Dedifferentiated amniotic fluid mesenchymal stem cell (primary cell): ENCODE measurements at regions not wholly inside any gene's neighbourhood (a gene's known extent, or its start where the extent isn't known, plus 50 kb on each side); places are given as distances from the start of the nearest gene placed in this dataset.

ENCODE experiments used
- DNase-seq: peaks from one replicate; pipeline ENCODE4 v3.0.0-alpha.2; 2016; ENCODE audit errors: extremely low spot score

DNA sequence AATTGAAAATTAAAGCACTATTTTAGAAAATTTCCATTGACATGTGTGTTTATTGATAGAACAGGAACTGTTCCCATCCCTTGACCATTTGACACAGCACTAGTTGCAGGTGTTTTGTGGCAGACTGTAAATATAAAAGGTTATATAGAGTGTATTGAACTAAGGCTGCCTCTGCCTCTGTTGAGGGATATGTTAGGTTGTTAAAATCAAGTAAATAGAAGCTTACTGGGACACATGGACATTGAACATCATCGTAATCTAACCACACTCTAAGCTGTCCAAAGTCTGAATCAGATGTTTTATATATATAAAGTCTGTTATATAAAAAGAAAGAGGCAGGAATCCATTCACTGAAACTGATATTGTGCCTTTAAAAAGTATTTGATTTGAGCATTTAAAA, 308.1 kb upstream of the PKN2 start:
- no peak for DNase-seq

DNA sequence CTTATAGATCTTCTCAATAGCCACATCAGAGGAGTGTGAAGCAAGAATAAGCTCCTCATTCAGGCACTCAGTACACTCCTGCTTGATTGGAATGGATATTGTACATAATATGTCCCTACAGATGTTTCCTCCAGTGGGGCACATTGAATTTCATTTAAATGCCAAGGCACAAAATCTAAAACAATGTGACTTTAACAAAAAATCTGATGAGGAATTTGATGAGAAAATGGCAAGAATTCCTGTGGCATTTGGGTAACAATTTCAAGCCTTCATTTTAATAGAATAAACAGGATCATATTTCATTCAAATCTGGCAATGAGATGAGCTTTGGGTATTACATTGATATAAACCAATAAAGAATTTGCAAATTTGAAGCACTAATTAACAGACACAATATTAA, 307.7 kb upstream of the PKN2 start:
- DNase-seq = no peak

- no peak for DNase-seq
Observed at GRCh38 chr1:88378560-88378959, 305.5 kb upstream of the PKN2 start.

DNA sequence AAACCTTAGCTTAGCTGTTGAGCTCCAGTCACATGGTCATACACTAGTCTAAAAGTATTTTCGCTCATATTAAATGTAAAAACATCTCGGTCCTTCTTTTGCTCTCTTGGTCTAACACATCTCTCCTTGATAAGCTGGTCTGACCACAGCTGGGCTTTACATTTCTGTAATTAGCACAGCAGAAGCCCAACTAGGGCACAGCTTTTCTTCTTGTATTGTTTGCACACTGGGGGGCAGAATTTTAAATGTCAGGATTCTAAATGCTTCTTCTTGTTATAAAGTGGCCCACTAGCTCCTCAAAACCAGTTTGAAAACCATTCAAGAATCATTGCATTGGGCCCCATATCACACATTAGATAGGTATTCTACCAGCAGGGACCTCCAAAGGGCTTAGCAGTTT, 289.1 kb upstream of the PKN2 start:
- DNase-seq = no peak

- DNase-seq = no peak
Observed at GRCh38 chr1:88398338-88398737, 285.7 kb upstream of the PKN2 start.

DNA sequence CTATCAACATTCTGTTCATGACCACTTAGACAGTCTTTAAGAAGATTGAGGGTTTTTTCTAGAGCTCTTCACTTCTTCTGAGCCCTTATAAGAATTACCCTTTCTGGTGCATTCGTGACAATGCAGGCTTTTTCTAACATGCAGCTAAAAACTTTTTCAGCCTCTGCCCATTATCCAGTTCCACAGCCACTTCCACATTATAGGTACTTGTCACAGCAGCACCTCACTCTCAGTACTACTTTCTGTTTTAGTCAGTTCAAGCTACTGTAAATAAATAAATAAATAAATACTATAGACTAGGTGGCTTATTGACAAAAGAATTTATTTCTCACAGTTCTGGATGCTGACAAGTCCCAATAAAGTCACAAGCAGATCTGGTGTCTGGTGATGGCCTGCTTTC, 284.4 kb upstream of the PKN2 start:
- DNase-seq = no peak

DNA sequence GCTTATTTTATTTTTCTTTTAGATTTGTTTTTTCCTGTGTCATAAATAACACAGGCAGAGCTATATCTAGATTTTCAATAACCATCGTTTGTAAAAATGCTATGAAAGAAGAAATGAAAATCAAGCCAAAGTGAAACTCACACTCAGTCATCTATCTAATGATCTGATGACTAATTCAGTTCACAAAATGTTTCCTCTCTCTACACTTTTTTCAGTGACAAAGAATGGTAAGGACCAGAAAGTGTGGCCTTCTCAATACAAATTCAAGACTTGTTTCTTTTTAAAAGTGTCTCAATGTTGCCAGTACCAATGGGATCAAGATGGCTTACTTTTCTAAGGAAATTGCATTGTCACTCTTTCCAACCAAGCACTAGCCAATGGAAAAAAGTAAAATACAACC, 282.8 kb upstream of the PKN2 start:
- DNase-seq = no peak

DNA sequence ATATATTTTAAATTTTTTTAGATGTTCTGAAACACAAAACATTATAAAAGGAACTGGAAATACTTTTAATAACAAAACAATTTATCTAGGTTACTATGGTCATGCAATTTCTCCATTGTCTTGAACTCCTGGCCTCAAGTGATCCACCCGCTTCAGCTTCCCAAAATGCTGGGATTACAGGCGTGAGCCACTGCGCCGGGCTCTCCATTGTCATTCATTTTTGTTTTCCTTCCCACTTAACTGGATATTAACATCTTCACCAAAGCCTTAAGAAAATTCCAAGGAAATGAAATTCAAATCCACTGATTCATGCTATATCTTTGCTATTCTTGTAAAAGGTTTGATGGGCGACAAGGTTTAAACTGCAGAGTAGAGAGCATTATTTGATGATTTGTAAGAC, 279.5 kb upstream of the PKN2 start:
- no peak for DNase-seq

DNA sequence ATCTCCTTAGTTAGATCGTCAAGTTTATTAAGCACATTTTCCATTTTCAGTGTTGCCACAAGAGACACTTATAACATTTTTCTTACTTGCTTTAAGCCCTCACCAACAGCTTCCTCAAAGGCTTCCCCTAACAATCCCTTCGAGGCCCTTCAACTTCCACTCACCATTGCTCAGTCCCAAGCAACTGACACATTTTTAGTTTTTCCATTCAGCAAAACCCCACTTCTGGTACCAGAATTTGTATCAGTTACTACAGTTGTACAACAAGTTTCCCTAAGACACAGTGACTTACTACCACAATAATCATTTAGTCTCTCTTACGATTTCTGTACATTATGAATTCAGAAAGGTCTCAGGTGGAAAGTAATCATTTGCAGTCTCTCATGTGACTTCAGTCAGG, 276.8 kb upstream of the PKN2 start:
- DNase-seq = no peak

GRCh38 chr1:88421997-88422396, 262.1 kb upstream of the PKN2 start:
- DNase-seq = no peak

DNA sequence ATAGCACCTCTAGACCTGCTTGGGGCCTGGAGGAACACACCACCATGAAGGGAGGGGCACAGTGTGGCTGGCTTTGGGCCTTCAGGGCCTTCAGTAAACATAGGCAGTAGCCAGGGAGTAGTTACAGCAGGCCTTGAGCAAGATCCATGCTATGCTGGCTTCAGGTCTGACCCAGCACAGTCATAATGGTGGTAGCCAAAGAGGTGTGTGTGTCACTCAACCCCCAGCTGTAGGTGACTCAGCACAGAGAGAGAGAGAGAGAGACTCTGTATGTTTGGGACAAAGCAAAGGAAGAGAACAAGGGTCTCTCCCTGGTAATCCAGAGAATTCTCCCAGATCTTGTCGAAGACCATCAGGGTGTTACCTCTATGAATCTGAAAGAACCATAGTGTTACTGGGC, 250.5 kb upstream of the PKN2 start:
- DNase-seq = no peak

- no peak for DNase-seq
Observed at GRCh38 chr1:88434836-88435235, 249.2 kb upstream of the PKN2 start.

- DNase-seq = no peak
Observed at GRCh38 chr1:88441022-88441421, 243.1 kb upstream of the PKN2 start.

GRCh38 chr1:88451856-88452255, 232.2 kb upstream of the PKN2 start:
- DNase-seq = no peak

- no peak for DNase-seq
Observed at GRCh38 chr1:88453295-88453694, 230.8 kb upstream of the PKN2 start.

- DNase-seq = no peak
Observed at GRCh38 chr1:88454781-88455180, 229.3 kb upstream of the PKN2 start.

- no peak for DNase-seq
Observed at GRCh38 chr1:88455621-88456256, 228.3 kb upstream of the PKN2 start.

- DNase-seq = no peak
Observed at GRCh38 chr1:88457197-88457596, 226.9 kb upstream of the PKN2 start.

- no peak for DNase-seq
Observed at GRCh38 chr1:88461007-88461406, 223.1 kb upstream of the PKN2 start.

- no peak for DNase-seq
Observed at GRCh38 chr1:88462096-88462487, 222.0 kb upstream of the PKN2 start.

DNA sequence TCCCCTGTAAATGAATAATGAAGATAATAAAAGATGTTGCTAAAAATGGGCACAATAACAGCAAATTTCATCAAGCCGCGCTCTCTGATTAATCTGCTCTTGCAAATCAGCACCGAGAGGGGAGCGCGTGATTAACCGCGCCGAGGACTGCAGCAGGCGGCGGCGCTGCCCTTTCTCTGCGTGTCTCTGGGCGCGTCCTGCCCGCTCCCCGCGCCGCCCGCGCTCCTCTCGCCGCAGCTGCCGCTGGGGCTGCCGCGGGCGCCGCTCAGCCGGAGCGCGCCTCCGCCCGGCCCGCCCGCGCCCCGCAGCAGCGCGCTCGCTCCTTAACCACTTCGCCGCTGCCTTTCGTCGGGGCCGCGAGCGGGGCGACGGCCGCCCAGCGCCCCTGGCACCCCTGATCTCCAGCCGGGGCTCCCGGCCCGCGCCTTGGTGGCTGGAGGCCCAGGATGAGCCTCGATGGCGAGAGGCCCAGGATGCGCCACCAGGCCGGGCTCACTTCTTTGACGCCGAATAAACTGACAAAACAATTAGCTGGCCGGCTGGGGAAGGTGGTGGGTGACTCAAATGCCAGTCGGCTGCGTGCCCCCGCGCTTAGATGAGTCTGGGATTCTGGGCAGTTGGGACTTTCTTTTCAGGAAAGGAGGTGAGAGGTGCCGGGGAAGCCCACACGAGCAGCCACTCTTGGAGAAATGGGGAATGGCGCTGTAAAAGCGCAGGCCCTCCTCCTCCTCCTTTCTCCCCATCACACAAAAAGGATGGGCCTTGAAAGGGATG, 221.4 kb upstream of the PKN2 start:
- no peak for DNase-seq

GRCh38 chr1:88463401-88463985, 220.6 kb upstream of the PKN2 start:
- no peak for DNase-seq

DNA sequence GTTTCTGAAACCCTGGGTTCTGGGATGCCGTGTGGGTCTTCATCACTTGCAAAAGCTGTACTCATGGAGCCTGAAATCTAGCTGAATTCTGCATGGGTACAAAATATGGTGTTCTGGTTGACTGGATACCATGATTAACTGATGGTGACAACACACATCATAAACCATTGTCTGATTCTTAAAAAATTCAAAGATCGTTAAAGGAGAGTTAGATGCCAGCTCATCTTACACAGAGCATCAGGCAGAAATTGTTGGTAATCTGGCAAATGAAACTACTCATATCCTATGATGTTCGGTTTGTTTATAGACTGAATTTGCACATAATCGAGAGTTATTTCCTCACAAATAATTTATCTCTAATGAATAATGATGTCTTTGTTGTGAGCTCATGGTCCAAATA, 218.1 kb upstream of the PKN2 start:
- no peak for DNase-seq
